ENCODE measurements at regions not wholly inside any gene's neighbourhood (a gene's known extent, or its start where the extent isn't known, plus 50 kb on each side); places are given as distances from the start of the nearest gene placed in this dataset.

DNA sequence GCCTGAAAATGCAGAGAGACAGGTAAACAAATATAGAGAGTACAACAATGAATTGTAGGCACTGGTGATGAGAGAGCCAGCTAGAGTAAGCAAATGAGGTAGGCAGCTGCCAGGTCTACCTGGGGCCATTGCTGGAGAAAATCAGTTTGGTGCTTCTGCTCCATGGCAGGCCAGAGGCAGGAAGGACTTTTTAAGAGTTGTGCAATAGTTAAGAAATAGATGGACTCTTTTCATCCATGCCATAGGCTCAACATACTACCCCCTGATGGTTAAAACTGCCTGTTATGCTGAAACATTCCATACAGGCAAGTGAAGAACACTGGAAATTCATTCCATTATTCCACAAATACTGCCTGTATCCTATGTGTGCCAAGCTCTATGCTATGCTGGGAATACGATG is 86.5 kb upstream of the CCDC112 start:
- no peak for FAIRE-seq
- no peak for TF ChIP-seq TAF1 (IDR thresholded peaks at IDR 0.05; ENCODE audit: borderline replicate concordance, low read depth, low read length)
- TF ChIP-seq POLR2A (IDR thresholded peaks at IDR 0.05; ENCODE audit: low read depth, low read length), result no peak
- TF ChIP-seq POLR2AphosphoS5 (IDR thresholded peaks at IDR 0.05; ENCODE audit: low read depth, low read length), result no peak

DNA sequence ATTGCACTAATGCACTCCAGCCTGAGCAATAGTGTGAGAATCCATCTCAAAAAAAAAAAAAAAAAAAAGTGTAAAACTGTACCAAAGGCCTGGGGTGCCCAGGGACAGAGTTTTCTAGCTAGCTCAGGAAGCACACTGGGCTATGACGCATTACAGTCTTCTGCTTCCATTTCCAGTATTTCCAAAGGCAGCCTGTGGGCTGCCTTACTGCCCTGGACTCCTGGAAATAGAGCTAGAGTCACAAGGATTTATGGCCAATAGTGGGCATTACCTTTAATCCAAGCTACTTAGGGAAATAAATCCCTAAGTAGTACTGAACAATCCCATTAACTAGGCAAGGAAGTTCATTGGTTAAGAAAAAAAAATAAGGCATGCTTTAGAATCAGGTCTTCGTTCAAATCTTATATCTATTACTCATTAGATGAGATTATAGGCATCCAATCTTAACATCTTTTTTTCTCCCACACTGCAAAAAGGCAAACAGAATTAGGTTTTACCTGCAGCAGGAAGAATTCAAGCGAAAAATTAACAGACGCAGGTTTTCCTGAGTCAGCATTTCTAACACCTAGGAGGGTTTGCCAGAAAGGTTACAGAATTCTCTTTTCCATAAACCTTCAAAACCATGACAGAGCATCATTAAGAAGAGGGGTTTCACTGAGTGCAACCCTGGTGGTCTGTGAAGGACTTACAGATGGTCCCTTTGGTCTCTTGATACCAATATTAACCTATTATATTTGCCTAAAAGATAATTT is 85.6 kb upstream of the CCDC112 start:
- FAIRE-seq, result no peak
- no peak for DNase-seq (ENCODE audit: insufficient read length)
- TF ChIP-seq POLR2AphosphoS5 (IDR thresholded peaks at IDR 0.05; ENCODE audit: low read depth, low read length) (no peak), POLR2A (IDR thresholded peaks at IDR 0.05; ENCODE audit: low read depth, low read length) (no peak), TAF1 (IDR thresholded peaks at IDR 0.05; ENCODE audit: borderline replicate concordance, low read depth, low read length) (no peak)

More for the DNA sequence above, 86.5 kb upstream of the CCDC112 start:
- DNase-seq (ENCODE audit: insufficient read length), result no peak

- TF ChIP-seq POLR2AphosphoS5 (IDR thresholded peaks at IDR 0.05; ENCODE audit: low read depth, low read length) (no peak), TAF1 (IDR thresholded peaks at IDR 0.05; ENCODE audit: borderline replicate concordance, low read depth, low read length) (no peak), POLR2A (IDR thresholded peaks at IDR 0.05; ENCODE audit: low read depth, low read length) (no peak)
- no peak for DNase-seq (ENCODE audit: insufficient read length)
- FAIRE-seq, result peak; percentile 61
These were observed 83.3 kb upstream of the CCDC112 start for GRCh38 chr5:115379622-115380344.

DNA sequence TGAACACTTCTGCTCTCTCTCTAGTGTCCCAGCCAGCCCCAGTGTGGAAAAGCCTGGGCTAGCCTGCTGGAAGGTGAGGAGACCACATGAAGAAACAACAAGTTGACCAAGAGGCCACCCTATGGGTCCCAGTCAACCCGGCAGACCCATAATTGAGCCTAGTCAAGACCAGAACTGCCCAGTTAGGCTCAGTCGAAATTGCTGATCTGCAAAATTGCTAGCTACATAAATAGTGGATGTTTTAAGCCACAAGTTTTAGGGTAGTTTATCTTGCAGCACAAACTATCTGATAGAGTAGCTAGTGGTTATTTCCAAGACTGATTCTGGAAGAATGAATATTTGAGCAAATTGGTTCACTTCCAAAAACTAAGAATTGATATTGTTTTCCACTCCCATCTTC is 82.3 kb upstream of the CCDC112 start:
- FAIRE-seq, result no peak
- TF ChIP-seq POLR2AphosphoS5 (IDR thresholded peaks at IDR 0.05; ENCODE audit: low read depth, low read length), result no peak
- DNase-seq (ENCODE audit: insufficient read length), result no peak

DNA sequence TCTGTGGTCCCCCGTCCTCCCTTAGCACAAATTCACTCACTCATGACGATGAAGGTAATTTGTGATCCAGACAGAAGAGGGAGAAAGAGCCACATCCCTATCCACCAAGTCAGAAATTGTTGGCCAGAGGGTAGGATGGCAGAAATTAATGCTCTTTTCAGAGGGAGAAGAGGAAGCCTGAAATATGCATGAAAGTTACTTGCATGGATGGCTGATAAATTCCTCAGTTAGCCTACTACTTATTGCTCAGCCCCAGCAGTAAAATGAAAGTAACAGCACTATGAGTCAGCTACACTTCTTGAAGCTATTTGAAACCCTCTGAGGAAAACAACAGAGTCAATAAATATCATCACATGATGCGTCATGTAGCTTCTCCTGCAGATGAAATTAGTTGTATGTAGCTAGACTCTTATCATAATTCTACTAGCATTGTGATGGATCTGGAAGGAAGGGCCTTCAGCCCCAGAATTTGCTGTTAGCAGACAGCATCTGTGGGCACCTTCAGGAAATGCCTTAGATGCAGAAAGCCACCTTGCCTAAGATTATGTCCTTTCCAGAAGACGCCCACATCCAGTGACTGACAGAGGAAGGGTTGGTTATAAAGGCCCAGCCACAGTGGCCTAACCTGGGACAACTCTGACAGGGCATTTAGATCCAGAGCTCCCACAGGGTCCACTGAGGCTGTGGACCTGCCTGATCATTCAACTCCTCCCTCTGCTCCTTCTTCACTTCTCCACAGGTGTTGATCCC is 81.2 kb upstream of the CCDC112 start:
- FAIRE-seq, result peak; percentile 77
- no peak for TF ChIP-seq POLR2A (IDR thresholded peaks at IDR 0.05; ENCODE audit: low read depth, low read length)
- no peak for TF ChIP-seq POLR2AphosphoS5 (IDR thresholded peaks at IDR 0.05; ENCODE audit: low read depth, low read length)
- DNase-seq (ENCODE audit: insufficient read length), result no peak

DNA sequence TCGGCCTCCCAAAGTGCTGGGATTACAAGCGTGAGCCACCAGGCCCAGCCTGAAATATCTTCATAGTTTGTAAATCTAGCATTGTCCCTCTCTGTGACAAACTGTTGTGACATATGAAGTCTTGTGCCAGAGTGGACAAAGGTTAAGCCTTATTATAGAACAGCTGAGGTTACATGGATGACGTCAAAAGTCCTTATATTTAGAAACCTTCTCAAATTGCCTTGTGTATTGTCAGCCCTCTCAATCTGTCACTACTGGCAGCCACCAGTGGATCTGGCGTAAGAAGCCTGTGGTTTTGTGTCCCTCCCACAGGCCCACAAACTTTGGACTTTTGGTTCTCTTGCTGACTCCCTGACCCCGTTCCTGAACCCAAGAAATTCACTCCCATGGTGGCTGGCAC is 79.4 kb upstream of the CCDC112 start:
- TF ChIP-seq POLR2AphosphoS5 (IDR thresholded peaks at IDR 0.05; ENCODE audit: low read depth, low read length), result no peak
- no peak for TF ChIP-seq TAF1 (IDR thresholded peaks at IDR 0.05; ENCODE audit: borderline replicate concordance, low read depth, low read length)
- TF ChIP-seq POLR2A (IDR thresholded peaks at IDR 0.05; ENCODE audit: low read depth, low read length), result no peak
- DNase-seq (ENCODE audit: insufficient read length) (no peak), FAIRE-seq (no peak)

DNA sequence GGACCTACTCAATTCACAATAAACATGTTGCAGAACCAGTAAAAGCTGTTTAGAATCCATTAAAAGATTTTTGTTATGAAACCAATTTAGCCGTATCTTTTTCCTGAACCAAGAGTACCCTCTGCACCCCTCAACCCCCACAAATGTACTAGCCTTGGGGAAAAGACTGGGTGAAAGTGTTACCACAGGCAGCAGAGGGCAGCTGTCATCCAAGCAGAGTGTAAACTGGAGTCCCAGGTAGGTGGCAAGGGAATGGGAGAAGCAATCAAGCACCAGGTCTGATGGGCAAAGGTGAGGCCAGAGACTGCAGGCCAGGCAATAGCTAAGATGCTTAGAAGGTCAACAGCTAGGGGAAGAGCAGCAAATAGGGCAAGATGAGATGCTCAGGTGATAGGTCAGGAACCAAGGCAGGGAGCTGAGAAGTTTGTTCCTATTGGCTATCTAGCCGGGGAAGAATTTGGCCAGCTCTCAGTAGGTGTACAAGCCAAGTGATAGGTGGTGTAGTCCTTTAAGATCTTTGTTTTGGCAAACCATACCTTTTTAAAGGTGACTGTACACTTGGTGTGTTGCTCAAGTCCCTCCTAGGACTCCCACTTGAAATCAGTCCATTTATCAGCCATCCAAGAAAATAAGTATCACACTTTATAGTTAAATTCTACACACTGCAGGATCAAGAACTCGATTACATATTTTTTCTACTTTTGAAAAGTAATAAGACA is 77.8 kb upstream of the CCDC112 start:
- TF ChIP-seq POLR2AphosphoS5 (IDR thresholded peaks at IDR 0.05; ENCODE audit: low read depth, low read length), result no peak
- no peak for TF ChIP-seq TAF1 (IDR thresholded peaks at IDR 0.05; ENCODE audit: borderline replicate concordance, low read depth, low read length)
- TF ChIP-seq POLR2A (IDR thresholded peaks at IDR 0.05; ENCODE audit: low read depth, low read length), result no peak
- FAIRE-seq, result no peak
- DNase-seq (ENCODE audit: insufficient read length), result no peak

- FAIRE-seq (no peak), DNase-seq (ENCODE audit: insufficient read length) (no peak)
- TF ChIP-seq POLR2A (IDR thresholded peaks at IDR 0.05; ENCODE audit: low read depth, low read length) (no peak), TAF1 (IDR thresholded peaks at IDR 0.05; ENCODE audit: borderline replicate concordance, low read depth, low read length) (no peak), POLR2AphosphoS5 (IDR thresholded peaks at IDR 0.05; ENCODE audit: low read depth, low read length) (no peak)
These were observed 75.7 kb upstream of the CCDC112 start for GRCh38 chr5:115372146-115372545.

GRCh38 chr5:115369430-115370144 is 73.1 kb upstream of the CCDC112 start:
- no peak for TF ChIP-seq POLR2AphosphoS5 (IDR thresholded peaks at IDR 0.05; ENCODE audit: low read depth, low read length)
- no peak for TF ChIP-seq POLR2A (IDR thresholded peaks at IDR 0.05; ENCODE audit: low read depth, low read length)
- TF ChIP-seq TAF1 (IDR thresholded peaks at IDR 0.05; ENCODE audit: borderline replicate concordance, low read depth, low read length), result no peak
- no peak for FAIRE-seq
- DNase-seq (ENCODE audit: insufficient read length), result no peak

- no peak for TF ChIP-seq TAF1 (IDR thresholded peaks at IDR 0.05; ENCODE audit: borderline replicate concordance, low read depth, low read length)
- no peak for TF ChIP-seq POLR2AphosphoS5 (IDR thresholded peaks at IDR 0.05; ENCODE audit: low read depth, low read length)
- no peak for TF ChIP-seq POLR2A (IDR thresholded peaks at IDR 0.05; ENCODE audit: low read depth, low read length)
- peak; percentile 50 for FAIRE-seq
- DNase-seq (ENCODE audit: insufficient read length), result no peak
These were observed 69.8 kb upstream of the CCDC112 start for GRCh38 chr5:115366223-115366622.

- FAIRE-seq (no peak), DNase-seq (ENCODE audit: insufficient read length) (no peak)
These were observed 67.4 kb upstream of the CCDC112 start for GRCh38 chr5:115363879-115364278.

More at GRCh38 chr5:115363879-115364278, 67.4 kb upstream of the CCDC112 start:
- no peak for TF ChIP-seq TAF1 (IDR thresholded peaks at IDR 0.05; ENCODE audit: borderline replicate concordance, low read depth, low read length)
- no peak for TF ChIP-seq POLR2AphosphoS5 (IDR thresholded peaks at IDR 0.05; ENCODE audit: low read depth, low read length)
- no peak for TF ChIP-seq POLR2A (IDR thresholded peaks at IDR 0.05; ENCODE audit: low read depth, low read length)

Measured in GM12892 (cell line).